ENCODE measurements at regions not wholly inside any gene's neighbourhood (a gene's known extent, or its start where the extent isn't known, plus 50 kb on each side); places are given as distances from the start of the nearest gene placed in this dataset.

DNA sequence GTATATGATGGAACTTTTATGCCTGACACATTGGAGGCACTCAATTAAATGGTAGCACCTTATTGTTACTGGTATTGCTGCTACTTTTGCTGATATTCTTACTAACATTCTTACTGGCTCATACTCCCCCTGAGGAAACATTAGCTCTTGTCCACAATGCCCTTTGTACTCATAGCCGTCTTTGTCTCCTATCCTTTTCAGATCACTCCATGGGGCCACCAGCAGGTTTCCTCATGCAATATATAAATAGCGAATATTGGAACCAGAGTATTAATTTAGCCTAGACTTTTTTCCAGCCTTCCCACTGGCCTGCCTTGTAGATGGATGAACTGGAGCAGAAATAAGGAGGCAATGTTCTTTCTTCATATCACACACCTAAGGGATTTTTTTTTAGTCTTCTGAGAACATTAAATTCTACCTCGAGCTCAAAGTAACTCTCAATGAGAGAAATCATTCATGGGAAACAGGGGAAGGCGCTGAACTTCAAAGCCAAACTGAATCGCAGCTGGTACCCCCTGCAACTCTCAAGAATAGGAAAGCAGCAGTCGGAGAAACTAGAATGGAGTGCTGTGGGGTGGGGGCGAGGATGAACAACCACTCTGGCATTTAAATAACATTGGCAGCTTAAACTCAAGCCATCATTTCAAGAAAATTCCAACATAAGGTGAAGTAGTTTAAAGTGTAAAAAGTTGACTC lies 300.3 kb downstream of the TAFA4 start:
- H3K4me3 ChIP-seq (ENCODE audit: low read length in 2 of 2): no peak overlapping the region
- H3K27me3 Mint-ChIP-seq: peaks cover 5 to 10% of the 10 kb centered on the region in 2 donors
- no peaks in the 10 kb centered on the region for H3K9me3 ChIP-seq (ENCODE audit: control insufficient read depth in 1 of 2, low read length in 2 of 2)
- no peaks in the 10 kb centered on the region for H3K36me3 ChIP-seq (ENCODE audit: insufficient read depth, low read length)
- no peak overlapping the region for H3K4me3 Mint-ChIP-seq
- no peak overlapping the region for H3K27ac ChIP-seq (ENCODE audit: low read depth, low read length)
- H3K27ac Mint-ChIP-seq: no peak overlapping the region
- H3K36me3 Mint-ChIP-seq: no peaks in the 10 kb centered on the region
- peaks cover 0 to 5% (median under 1%) of the 10 kb centered on the region in 8 donors for H3K9me3 Mint-ChIP-seq
- no peaks in the 10 kb centered on the region for H3K4me1 ChIP-seq (ENCODE audit: insufficient read depth, low read length)
- ChIA-PET POLR2A (ENCODE audit: partially characterized antibody) (no interaction called here), CTCF (ENCODE audit: partially characterized antibody) (no interaction called here)
- intact Hi-C loops (cut with micrococcal nuclease): no loop called here
- no peaks in the 10 kb centered on the region for H3K4me1 Mint-ChIP-seq
- DNase-seq: no peak
- H3K27me3 ChIP-seq (ENCODE audit: insufficient read depth, low read length): peaks cover 3% of the 10 kb centered on the region

DNA sequence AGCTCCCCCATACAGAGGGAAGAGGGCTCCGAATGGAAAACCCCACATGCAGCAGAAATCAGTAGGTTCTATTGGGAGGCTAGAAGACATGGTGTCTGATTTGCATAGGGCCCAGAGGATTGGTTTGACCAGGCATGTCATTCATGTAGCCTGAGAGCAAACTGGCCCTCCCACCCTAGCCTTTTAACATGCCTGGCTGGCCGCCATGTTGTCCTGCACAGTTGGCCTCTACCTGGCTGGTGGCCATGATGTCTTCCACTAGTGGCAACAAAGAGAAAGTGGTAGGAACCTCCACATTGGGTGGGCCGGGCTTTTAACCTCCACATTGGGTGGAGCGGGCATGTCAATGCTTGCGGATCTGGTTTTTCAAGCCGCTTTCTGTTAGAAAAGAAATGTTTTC lies 312.1 kb downstream of the TAFA4 start:
- H3K27ac ChIP-seq (ENCODE audit: low read depth, low read length): no peak overlapping the region
- no peaks in the 10 kb centered on the region for H3K9me3 ChIP-seq (ENCODE audit: control insufficient read depth in 1 of 2, low read length in 2 of 2)
- no peaks in the 10 kb centered on the region for H3K4me1 ChIP-seq (ENCODE audit: insufficient read depth, low read length)
- Mint-ChIP-seq H3K4me3 (no peak overlapping the region), H3K36me3 (no peaks in the 10 kb centered on the region), H3K27me3 (no peaks in the 10 kb centered on the region), H3K27ac (no peak overlapping the region), H3K4me1 (no peaks in the 10 kb centered on the region), H3K9me3 (peaks cover 0 to 11% (median under 1%) of the 10 kb centered on the region in 8 donors)
- DNase-seq: no peak
- ChIA-PET POLR2A (ENCODE audit: partially characterized antibody) (no interaction called here), CTCF (ENCODE audit: partially characterized antibody) (no interaction called here)
- H3K4me3 ChIP-seq (ENCODE audit: low read length in 2 of 2): no peak overlapping the region
- H3K36me3 ChIP-seq (ENCODE audit: insufficient read depth, low read length): no peaks in the 10 kb centered on the region
- H3K27me3 ChIP-seq (ENCODE audit: insufficient read depth, low read length): no peaks in the 10 kb centered on the region
- intact Hi-C loops (cut with micrococcal nuclease): no loop called here

DNA sequence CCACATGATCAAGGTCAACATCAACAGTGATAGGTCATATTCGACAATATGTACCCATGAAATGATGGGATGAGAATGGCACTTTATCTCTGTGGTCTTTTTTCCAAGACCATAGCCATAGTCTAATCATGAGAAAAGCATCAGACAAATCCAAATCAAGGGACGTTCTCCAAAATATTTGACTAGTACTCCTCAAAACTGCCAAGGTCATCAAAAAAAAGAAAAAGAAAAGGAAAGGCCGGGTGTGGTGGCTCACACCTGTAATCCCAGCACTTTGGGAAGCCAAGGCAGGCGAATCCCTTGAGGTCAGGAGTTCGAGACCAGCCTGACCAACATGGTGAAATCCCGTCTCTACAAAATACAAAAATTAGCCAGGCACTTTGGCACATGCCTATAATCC lies 318.3 kb downstream of the TAFA4 start:
- Histone ChIP-seq H3K27ac (ENCODE audit: low read depth, low read length) (no peak overlapping the region), H3K9me3 (ENCODE audit: control insufficient read depth in 1 of 2, low read length in 2 of 2) (no peaks in the 10 kb centered on the region), H3K4me1 (ENCODE audit: insufficient read depth, low read length) (no peaks in the 10 kb centered on the region), H3K27me3 (ENCODE audit: insufficient read depth, low read length) (no peaks in the 10 kb centered on the region), H3K4me3 (ENCODE audit: low read length in 2 of 2) (no peak overlapping the region), H3K36me3 (ENCODE audit: insufficient read depth, low read length) (no peaks in the 10 kb centered on the region)
- H3K4me3 Mint-ChIP-seq: no peak overlapping the region
- no peaks in the 10 kb centered on the region for H3K27me3 Mint-ChIP-seq
- POLR2A ChIA-PET (ENCODE audit: partially characterized antibody): no interaction called here
- H3K4me1 Mint-ChIP-seq: no peaks in the 10 kb centered on the region
- H3K27ac Mint-ChIP-seq: no peak overlapping the region
- no peak for DNase-seq
- CTCF ChIA-PET (ENCODE audit: partially characterized antibody): no interaction called here
- H3K36me3 Mint-ChIP-seq: no peaks in the 10 kb centered on the region
- intact Hi-C loops (cut with micrococcal nuclease): no loop called here
- H3K9me3 Mint-ChIP-seq: peaks cover 0 to 14% (median 11%) of the 10 kb centered on the region in 8 donors

DNA sequence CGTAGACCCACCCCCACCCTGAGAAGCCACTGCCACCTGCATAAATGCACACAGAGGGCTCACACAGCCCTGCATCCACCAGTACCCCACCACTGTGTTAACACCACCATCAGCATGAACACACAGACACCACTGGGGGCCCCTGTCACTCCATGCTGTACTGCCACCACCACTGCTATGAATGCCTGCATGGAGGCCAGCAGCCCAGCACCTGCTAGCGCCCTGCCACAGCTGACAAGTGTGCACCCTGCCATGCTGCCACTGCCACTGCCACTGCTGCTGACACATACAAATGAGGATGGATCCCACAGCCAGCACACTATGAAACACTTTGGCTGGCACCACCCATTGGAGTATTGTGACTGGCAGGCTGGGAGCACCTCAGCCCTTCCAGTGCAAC lies 361.0 kb downstream of the TAFA4 start:
- CTCF ChIA-PET (ENCODE audit: partially characterized antibody): no interaction called here
- peaks cover 2 to 20% (median 11%) of the 10 kb centered on the region in 8 donors for H3K9me3 Mint-ChIP-seq
- POLR2A ChIA-PET (ENCODE audit: partially characterized antibody): no interaction called here

DNA sequence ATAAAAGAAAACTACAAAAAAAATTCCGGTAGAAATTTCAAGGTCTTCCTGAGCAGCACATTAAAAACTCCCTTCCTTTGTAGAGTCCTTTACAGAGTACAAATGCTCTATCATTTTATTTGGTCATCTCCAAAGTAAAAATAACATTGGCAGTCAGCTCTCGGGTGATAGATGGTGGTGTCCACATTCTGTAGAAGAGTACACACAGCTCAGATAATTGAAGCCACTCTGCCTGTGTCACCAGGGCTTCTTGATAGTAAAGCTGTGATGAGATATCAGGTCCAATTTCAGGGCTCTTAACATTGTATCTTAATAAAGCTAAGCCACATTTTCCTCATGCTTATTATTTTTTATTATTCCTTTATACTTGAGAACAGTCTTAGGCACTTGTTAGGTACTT lies 371.6 kb downstream of the TAFA4 start:
- Mint-ChIP-seq H3K4me1 (no peaks in the 10 kb centered on the region), H3K9me3 (peaks cover 0 to 2% (median 0%) of the 10 kb centered on the region in 8 donors), H3K27ac (no peak overlapping the region), H3K27me3 (no peaks in the 10 kb centered on the region), H3K4me3 (no peak overlapping the region), H3K36me3 (no peaks in the 10 kb centered on the region)
- Histone ChIP-seq H3K27ac (ENCODE audit: low read depth, low read length) (no peak overlapping the region), H3K4me1 (ENCODE audit: insufficient read depth, low read length) (no peaks in the 10 kb centered on the region), H3K36me3 (ENCODE audit: insufficient read depth, low read length) (no peaks in the 10 kb centered on the region), H3K4me3 (ENCODE audit: low read length in 2 of 2) (no peak overlapping the region), H3K9me3 (ENCODE audit: control insufficient read depth in 1 of 2, low read length in 2 of 2) (no peaks in the 10 kb centered on the region), H3K27me3 (ENCODE audit: insufficient read depth, low read length) (no peaks in the 10 kb centered on the region)
- intact Hi-C loops (cut with micrococcal nuclease): no loop called here
- ChIA-PET POLR2A (ENCODE audit: partially characterized antibody) (no interaction called here), CTCF (ENCODE audit: partially characterized antibody) (no interaction called here)
- no peak for DNase-seq

More for the DNA sequence above, 361.0 kb downstream of the TAFA4 start:
- no peaks in the 10 kb centered on the region for H3K4me1 Mint-ChIP-seq
- no peaks in the 10 kb centered on the region for H3K4me1 ChIP-seq (ENCODE audit: insufficient read depth, low read length)
- no peak overlapping the region for H3K27ac ChIP-seq (ENCODE audit: low read depth, low read length)
- H3K9me3 ChIP-seq (ENCODE audit: control insufficient read depth in 1 of 2, low read length in 2 of 2): no peaks in the 10 kb centered on the region
- DNase-seq: no peak
- intact Hi-C loops (cut with micrococcal nuclease): no loop called here
- no peaks in the 10 kb centered on the region for H3K36me3 Mint-ChIP-seq
- no peaks in the 10 kb centered on the region for H3K36me3 ChIP-seq (ENCODE audit: insufficient read depth, low read length)
- H3K27me3 Mint-ChIP-seq: peaks cover 1 to 2% of the 10 kb centered on the region in 2 donors
- no peak overlapping the region for H3K4me3 ChIP-seq (ENCODE audit: low read length in 2 of 2)
- no peak overlapping the region for H3K4me3 Mint-ChIP-seq
- H3K27ac Mint-ChIP-seq: no peak overlapping the region
- no peaks in the 10 kb centered on the region for H3K27me3 ChIP-seq (ENCODE audit: insufficient read depth, low read length)

GRCh38 chr3:68535782-68536181 lies 396.6 kb downstream of the TAFA4 start:
- Histone ChIP-seq H3K4me3 (ENCODE audit: low read length in 2 of 2) (no peak overlapping the region), H3K36me3 (ENCODE audit: insufficient read depth, low read length) (no peaks in the 10 kb centered on the region), H3K27ac (ENCODE audit: low read depth, low read length) (no peak overlapping the region), H3K9me3 (ENCODE audit: control insufficient read depth in 1 of 2, low read length in 2 of 2) (no peaks in the 10 kb centered on the region), H3K27me3 (ENCODE audit: insufficient read depth, low read length) (no peaks in the 10 kb centered on the region), H3K4me1 (ENCODE audit: insufficient read depth, low read length) (no peaks in the 10 kb centered on the region)
- Mint-ChIP-seq H3K4me1 (no peaks in the 10 kb centered on the region), H3K9me3 (peaks cover 0 to 13% (median 6%) of the 10 kb centered on the region in 8 donors), H3K27ac (peak overlapping the region in 1 of 7 donors; percentile 19), H3K4me3 (no peak overlapping the region), H3K36me3 (peaks cover 10 to 26% of the 10 kb centered on the region in 2 donors), H3K27me3 (no peaks in the 10 kb centered on the region)
- intact Hi-C loops (cut with micrococcal nuclease): no loop called here
- ChIA-PET CTCF (ENCODE audit: partially characterized antibody) (no interaction called here), POLR2A (ENCODE audit: partially characterized antibody) (no interaction called here)
- DNase-seq: no peak

GRCh38 chr3:68523330-68523729 lies 409.0 kb downstream of the TAFA4 start:
- Histone ChIP-seq H3K36me3 (ENCODE audit: insufficient read depth, low read length) (no peaks in the 10 kb centered on the region), H3K27me3 (ENCODE audit: insufficient read depth, low read length) (no peaks in the 10 kb centered on the region), H3K4me1 (ENCODE audit: insufficient read depth, low read length) (no peaks in the 10 kb centered on the region), H3K27ac (ENCODE audit: low read depth, low read length) (no peak overlapping the region), H3K9me3 (ENCODE audit: control insufficient read depth in 1 of 2, low read length in 2 of 2) (no peaks in the 10 kb centered on the region), H3K4me3 (ENCODE audit: low read length in 2 of 2) (no peak overlapping the region)
- DNase-seq: no peak
- Mint-ChIP-seq H3K9me3 (peaks cover 0 to 6% (median 0%) of the 10 kb centered on the region in 8 donors), H3K4me1 (no peaks in the 10 kb centered on the region), H3K4me3 (no peak overlapping the region), H3K36me3 (no peaks in the 10 kb centered on the region), H3K27me3 (no peaks in the 10 kb centered on the region), H3K27ac (no peak overlapping the region)
- ChIA-PET POLR2A (ENCODE audit: partially characterized antibody) (no interaction called here), CTCF (ENCODE audit: partially characterized antibody) (no interaction called here)
- intact Hi-C loops (cut with micrococcal nuclease): no loop called here

DNA sequence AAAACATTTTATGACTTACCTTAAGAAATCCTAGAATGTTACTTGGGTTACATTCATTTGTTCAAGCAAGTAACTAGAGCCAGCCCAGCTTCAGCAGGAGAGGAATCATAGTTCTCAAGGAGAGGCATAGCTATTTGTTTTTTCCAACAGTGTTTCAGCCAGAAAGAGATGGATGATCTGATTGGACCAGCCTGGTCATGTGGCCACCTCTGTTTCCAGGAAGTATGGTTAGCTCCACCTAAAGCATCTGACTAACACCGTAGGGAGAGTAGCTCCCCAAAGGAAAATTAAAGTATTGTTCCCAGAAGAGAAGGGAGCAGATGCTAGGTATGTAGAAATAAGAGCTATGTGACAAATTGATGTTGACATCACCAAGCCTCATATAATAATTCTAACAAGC lies 417.1 kb downstream of the TAFA4 start:
- ChIA-PET CTCF (ENCODE audit: partially characterized antibody) (interaction anchor here (1.0 kb wide), 1 partner anchor 8 kb away, joined by 4 read pairs; no protein-coding TSS in a partner anchor), POLR2A (ENCODE audit: partially characterized antibody) (no interaction called here)
- Mint-ChIP-seq H3K27ac (no peak overlapping the region), H3K4me1 (no peaks in the 10 kb centered on the region), H3K27me3 (no peaks in the 10 kb centered on the region), H3K9me3 (peaks cover 0 to 8% (median 0%) of the 10 kb centered on the region in 8 donors), H3K4me3 (no peak overlapping the region), H3K36me3 (no peaks in the 10 kb centered on the region)
- no peaks in the 10 kb centered on the region for H3K27me3 ChIP-seq (ENCODE audit: insufficient read depth, low read length)
- DNase-seq: no peak
- H3K4me1 ChIP-seq (ENCODE audit: insufficient read depth, low read length): no peaks in the 10 kb centered on the region
- no peaks in the 10 kb centered on the region for H3K9me3 ChIP-seq (ENCODE audit: control insufficient read depth in 1 of 2, low read length in 2 of 2)
- no peak overlapping the region for H3K4me3 ChIP-seq (ENCODE audit: low read length in 2 of 2)
- no peak overlapping the region for H3K27ac ChIP-seq (ENCODE audit: low read depth, low read length)
- intact Hi-C loops (cut with micrococcal nuclease): no loop called here
- H3K36me3 ChIP-seq (ENCODE audit: insufficient read depth, low read length): no peaks in the 10 kb centered on the region

Data from CD4-positive, alpha-beta memory T cell (primary cell).